ENCODE measurements at regions not wholly inside any gene's neighbourhood (a gene's known extent, or its start where the extent isn't known, plus 50 kb on each side); places are given as distances from the start of the nearest gene placed in this dataset.

GRCh38 chr4:75376543-75376942 is 137.7 kb downstream of the RCHY1 start:
- TF ChIP-seq, protein P1, sequence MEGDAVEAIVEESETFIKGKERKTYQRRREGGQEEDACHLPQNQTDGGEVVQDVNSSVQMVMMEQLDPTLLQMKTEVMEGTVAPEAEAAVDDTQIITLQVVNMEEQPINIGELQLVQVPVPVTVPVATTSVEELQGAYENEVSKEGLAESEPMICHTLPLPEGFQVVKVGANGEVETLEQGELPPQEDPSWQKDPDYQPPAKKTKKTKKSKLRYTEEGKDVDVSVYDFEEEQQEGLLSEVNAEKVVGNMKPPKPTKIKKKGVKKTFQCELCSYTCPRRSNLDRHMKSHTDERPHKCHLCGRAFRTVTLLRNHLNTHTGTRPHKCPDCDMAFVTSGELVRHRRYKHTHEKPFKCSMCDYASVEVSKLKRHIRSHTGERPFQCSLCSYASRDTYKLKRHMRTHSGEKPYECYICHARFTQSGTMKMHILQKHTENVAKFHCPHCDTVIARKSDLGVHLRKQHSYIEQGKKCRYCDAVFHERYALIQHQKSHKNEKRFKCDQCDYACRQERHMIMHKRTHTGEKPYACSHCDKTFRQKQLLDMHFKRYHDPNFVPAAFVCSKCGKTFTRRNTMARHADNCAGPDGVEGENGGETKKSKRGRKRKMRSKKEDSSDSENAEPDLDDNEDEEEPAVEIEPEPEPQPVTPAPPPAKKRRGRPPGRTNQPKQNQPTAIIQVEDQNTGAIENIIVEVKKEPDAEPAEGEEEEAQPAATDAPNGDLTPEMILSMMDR (IDR thresholded peaks at IDR 0.05), result no peak
- intact Hi-C loops (cut with DNase I, micrococcal nuclease), result no loop called here

GRCh38 chr4:75371915-75372314 is 142.3 kb downstream of the RCHY1 start:
- Histone ChIP-seq H3K4me1 (ENCODE audit: low read depth) (no peaks in the 10 kb centered on the region), H3K4me3 (no peak overlapping the region), H3K9me3 (no peaks in the 10 kb centered on the region), H3K36me3 (ENCODE audit: low read depth) (no peaks in the 10 kb centered on the region)
- DNase-seq (no peak), ATAC-seq (no peak)
- intact Hi-C loops (cut with DNase I, micrococcal nuclease), result no loop called here
- TF ChIP-seq, protein P1 (IDR thresholded peaks at IDR 0.05), result no peak

More at GRCh38 chr4:75376543-75376942, 137.7 kb downstream of the RCHY1 start:
- H3K36me3 ChIP-seq (ENCODE audit: low read depth), result no peaks in the 10 kb centered on the region
- DNase-seq (peak in 1 of 3 donors; percentile 3), ATAC-seq (peak; percentile 80)
- H3K9me3 ChIP-seq, result peaks cover 2% of the 10 kb centered on the region
- H3K4me1 ChIP-seq (ENCODE audit: low read depth), result no peaks in the 10 kb centered on the region
- no peak overlapping the region for H3K4me3 ChIP-seq

DNA sequence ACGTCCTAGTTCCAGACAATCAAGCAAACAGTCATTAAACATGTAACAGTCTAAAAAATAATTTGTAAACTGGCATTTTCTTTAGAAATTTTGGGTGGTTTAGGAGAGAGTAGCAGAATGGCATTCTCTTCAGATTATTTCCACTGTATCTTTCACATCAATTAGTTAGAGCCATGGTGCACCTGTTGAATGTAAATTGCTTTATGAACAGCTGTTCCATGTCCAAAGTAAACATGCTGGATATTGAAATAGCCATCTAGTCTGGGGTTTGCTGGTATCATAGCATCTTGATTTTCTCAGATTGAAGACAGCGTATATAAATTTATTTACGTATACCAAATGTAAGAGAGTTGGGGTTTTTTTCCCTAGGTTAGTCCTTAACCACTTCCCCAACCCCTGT is 143.6 kb downstream of the RCHY1 start:
- Histone ChIP-seq H3K4me3 (no peak overlapping the region), H3K4me1 (ENCODE audit: low read depth) (no peaks in the 10 kb centered on the region), H3K9me3 (no peaks in the 10 kb centered on the region), H3K36me3 (ENCODE audit: low read depth) (no peaks in the 10 kb centered on the region)
- TF ChIP-seq, protein P1 (IDR thresholded peaks at IDR 0.05), result no peak
- intact Hi-C loops (cut with DNase I, micrococcal nuclease), result no loop called here
- DNase-seq (no peak), ATAC-seq (no peak)

- intact Hi-C loops (cut with DNase I, micrococcal nuclease), result no loop called here
- H3K36me3 ChIP-seq (ENCODE audit: low read depth), result no peaks in the 10 kb centered on the region
- TF ChIP-seq, protein P1 (IDR thresholded peaks at IDR 0.05), result no peak
- H3K9me3 ChIP-seq, result no peaks in the 10 kb centered on the region
- no peaks in the 10 kb centered on the region for H3K4me1 ChIP-seq (ENCODE audit: low read depth)
- H3K4me3 ChIP-seq, result no peak overlapping the region
- ATAC-seq (no peak), DNase-seq (no peak)
Measured at GRCh38 chr4:75345423-75345822, 168.8 kb downstream of the RCHY1 start.

- no peaks in the 10 kb centered on the region for H3K9me3 ChIP-seq
- no peak overlapping the region for H3K4me3 ChIP-seq
- TF ChIP-seq, protein P1 (IDR thresholded peaks at IDR 0.05), result no peak
- H3K36me3 ChIP-seq (ENCODE audit: low read depth), result no peaks in the 10 kb centered on the region
- intact Hi-C loops (cut with DNase I, micrococcal nuclease), result no loop called here
- no peaks in the 10 kb centered on the region for H3K4me1 ChIP-seq (ENCODE audit: low read depth)
- DNase-seq, result no peak
- ATAC-seq, result no peak
Measured at GRCh38 chr4:75344915-75345314, 169.3 kb downstream of the RCHY1 start.

- H3K36me3 ChIP-seq (ENCODE audit: low read depth), result no peaks in the 10 kb centered on the region
- H3K4me1 ChIP-seq (ENCODE audit: low read depth), result no peaks in the 10 kb centered on the region
- H3K9me3 ChIP-seq, result no peaks in the 10 kb centered on the region
- TF ChIP-seq, protein P1 (IDR thresholded peaks at IDR 0.05), result no peak
- ATAC-seq (no peak), DNase-seq (no peak)
- H3K4me3 ChIP-seq, result no peak overlapping the region
- intact Hi-C loops (cut with DNase I, micrococcal nuclease), result no loop called here
Measured at GRCh38 chr4:75343333-75343732, 170.9 kb downstream of the RCHY1 start.

Data from mucosa of descending colon (tissue), 3 donors.